GM12873 (cell line): ENCODE measurements at regions not wholly inside any gene's neighbourhood (a gene's known extent, or its start where the extent isn't known, plus 50 kb on each side); places are given as distances from the start of the nearest gene placed in this dataset.

ENCODE experiments used
- CTCF ChIP-seq: IDR thresholded peaks from 2 replicates; pipeline ENCODE4 v1.5.1; 2012; ENCODE audit warnings: low read depth, mild to moderate bottlenecking, moderate library complexity, low read length, control low read depth; ENCODE audit not compliant: insufficient read depth; ENCODE audit errors: missing control alignments

- no peak for TF ChIP-seq CTCF
These were observed 216.3 kb upstream of the ECI2 start for GRCh38 chr6:4351520-4352321.

GRCh38 chr6:4350567-4351519 is 215.5 kb upstream of the ECI2 start:
- TF ChIP-seq CTCF: no peak

- no peak for TF ChIP-seq CTCF
These were observed 214.6 kb upstream of the ECI2 start for GRCh38 chr6:4349931-4350330.

- TF ChIP-seq CTCF: no peak
These were observed 213.9 kb upstream of the ECI2 start for GRCh38 chr6:4349323-4349722.

GRCh38 chr6:4348462-4349112 is 213.2 kb upstream of the ECI2 start:
- no peak for TF ChIP-seq CTCF

GRCh38 chr6:4347877-4348276 is 212.5 kb upstream of the ECI2 start:
- TF ChIP-seq CTCF: no peak
